ENCODE measurements at regions not wholly inside any gene's neighbourhood (a gene's known extent, or its start where the extent isn't known, plus 50 kb on each side); places are given as distances from the start of the nearest gene placed in this dataset.

DNA sequence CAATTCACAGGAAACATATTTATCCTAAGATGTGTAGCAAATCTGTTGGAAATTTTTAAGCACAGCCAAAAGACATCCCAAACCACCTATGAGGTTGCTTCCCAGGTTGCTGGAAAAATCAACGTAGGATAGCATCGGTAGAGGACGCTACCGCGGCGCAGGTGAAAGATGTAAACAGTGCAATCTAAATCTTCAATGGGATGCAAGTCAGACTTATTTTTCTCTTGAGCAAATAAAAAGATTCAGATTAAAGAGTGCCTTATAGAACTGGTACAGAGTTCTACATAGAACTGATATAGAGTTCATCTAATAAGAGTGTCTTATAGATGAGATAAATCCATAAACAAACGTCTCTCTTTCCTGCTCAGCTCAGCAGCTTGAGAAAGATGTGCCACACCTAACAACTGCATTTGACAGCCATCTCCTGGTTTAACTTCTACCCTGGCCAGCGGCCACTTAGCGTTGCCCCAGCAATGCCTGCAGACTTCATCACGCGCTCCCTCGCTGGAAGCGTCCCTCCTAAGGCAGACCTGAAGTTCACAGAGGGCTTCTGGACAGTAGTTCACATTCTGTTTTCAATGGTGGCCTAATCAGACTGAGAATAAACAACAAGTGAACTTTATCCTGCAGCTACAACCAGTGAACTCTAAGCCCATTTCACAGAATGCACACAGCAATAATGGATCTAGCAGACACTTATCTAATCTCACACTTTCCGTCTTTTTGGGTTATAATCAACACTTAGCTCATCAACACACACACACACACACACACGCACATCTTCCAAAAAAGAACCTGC is 164.5 kb downstream of the TOMM20 start:
- TF ChIP-seq, protein P1, sequence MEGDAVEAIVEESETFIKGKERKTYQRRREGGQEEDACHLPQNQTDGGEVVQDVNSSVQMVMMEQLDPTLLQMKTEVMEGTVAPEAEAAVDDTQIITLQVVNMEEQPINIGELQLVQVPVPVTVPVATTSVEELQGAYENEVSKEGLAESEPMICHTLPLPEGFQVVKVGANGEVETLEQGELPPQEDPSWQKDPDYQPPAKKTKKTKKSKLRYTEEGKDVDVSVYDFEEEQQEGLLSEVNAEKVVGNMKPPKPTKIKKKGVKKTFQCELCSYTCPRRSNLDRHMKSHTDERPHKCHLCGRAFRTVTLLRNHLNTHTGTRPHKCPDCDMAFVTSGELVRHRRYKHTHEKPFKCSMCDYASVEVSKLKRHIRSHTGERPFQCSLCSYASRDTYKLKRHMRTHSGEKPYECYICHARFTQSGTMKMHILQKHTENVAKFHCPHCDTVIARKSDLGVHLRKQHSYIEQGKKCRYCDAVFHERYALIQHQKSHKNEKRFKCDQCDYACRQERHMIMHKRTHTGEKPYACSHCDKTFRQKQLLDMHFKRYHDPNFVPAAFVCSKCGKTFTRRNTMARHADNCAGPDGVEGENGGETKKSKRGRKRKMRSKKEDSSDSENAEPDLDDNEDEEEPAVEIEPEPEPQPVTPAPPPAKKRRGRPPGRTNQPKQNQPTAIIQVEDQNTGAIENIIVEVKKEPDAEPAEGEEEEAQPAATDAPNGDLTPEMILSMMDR (IDR thresholded peaks at IDR 0.05), result peak in 3 of 6 experiments; percentile 34 to 41 (median 41)
- TF ChIP-seq POLR2A (IDR thresholded peaks at IDR 0.05), result peak in 1 of 2 donors; percentile 43
